Liver (tissue), 3 donors: ENCODE measurements at regions not wholly inside any gene's neighbourhood (a gene's known extent, or its start where the extent isn't known, plus 50 kb on each side); places are given as distances from the start of the nearest gene placed in this dataset.

ENCODE experiments used
- CTCF ChIP-seq: fragments of 150-350 bp; IDR thresholded peaks from 2 replicates; pipeline ENCODE4 v1.5.1; 2017; ENCODE audit warnings: improper control_type of control experiment, low read depth, low read length; ENCODE audit not compliant: missing input control
- JUND ChIP-seq, 2 donors: IDR thresholded peaks; 2 replicates each; pipeline ENCODE4 v1.6.1; 2016; ENCODE audit warnings: antibody characterized with exemption in 2 of 2
- ZBTB33 ChIP-seq: IDR thresholded peaks from 2 replicates; pipeline ENCODE4 v1.6.1; 2016; ENCODE audit warnings: antibody characterized with exemption
- donor health status: healthy.
- donor health status: healthy.

GRCh38 chrX:74119016-74119910 is 184.7 kb upstream of the ZCCHC13 start:
- TF ChIP-seq CTCF, result no peak
- no peak for TF ChIP-seq ZBTB33
- no peak for TF ChIP-seq JUND (IDR thresholded peaks at IDR 0.05)
